GM10266 (cell line): ENCODE measurements at regions not wholly inside any gene's neighbourhood (a gene's known extent, or its start where the extent isn't known, plus 50 kb on each side); places are given as distances from the start of the nearest gene placed in this dataset.

Source experiments
- DNase-seq: peaks from one replicate; pipeline ENCODE4 v3.0.0; 2012; ENCODE audit errors: extremely low spot score
- CTCF ChIP-seq: IDR thresholded peaks from 2 replicates; pipeline ENCODE4 v1.5.1; 2012; ENCODE audit warnings: mild to moderate bottlenecking, low read depth; ENCODE audit not compliant: control insufficient read depth, insufficient read depth; ENCODE audit errors: missing control alignments

- TF ChIP-seq CTCF = no peak
- DNase-seq = no peak
Observed at GRCh38 chr1:47576758-47577115, 138.9 kb downstream of the FOXD2 start.

- DNase-seq = no peak
- no peak for TF ChIP-seq CTCF
Observed at GRCh38 chr1:47577303-47578025, 139.6 kb downstream of the FOXD2 start.

GRCh38 chr1:47578026-47578720 lies 140.3 kb downstream of the FOXD2 start:
- DNase-seq = no peak
- no peak for TF ChIP-seq CTCF

GRCh38 chr1:47578721-47579419 lies 141.0 kb downstream of the FOXD2 start:
- TF ChIP-seq CTCF = no peak
- no peak for DNase-seq

GRCh38 chr1:47579809-47580208 lies 142.0 kb downstream of the FOXD2 start:
- no peak for TF ChIP-seq CTCF
- DNase-seq = no peak

- no peak for TF ChIP-seq CTCF
- no peak for DNase-seq
Observed at GRCh38 chr1:47580451-47580995, 142.7 kb downstream of the FOXD2 start.
